ENCODE measurements at regions not wholly inside any gene's neighbourhood (a gene's known extent, or its start where the extent isn't known, plus 50 kb on each side); places are given as distances from the start of the nearest gene placed in this dataset.
A peak's percentile ranks its signal among the peaks of the same experiment; 100 is the strongest.

GRCh38 chr3:31094048-31094447 is 199.6 kb upstream of the GADL1 start (continued):
- no peak for TF ChIP-seq TBP (CRISPR knock-in tag; IDR thresholded peaks at IDR 0.05)
- TF ChIP-seq HDAC6 (IDR thresholded peaks at IDR 0.05; ENCODE audit: low read depth, low read length): no peak
- peak; percentile 50; the same call in 1 of the 2 replicates for TF ChIP-seq ISL2 (CRISPR knock-in tag; IDR thresholded peaks at IDR 0.05)
- peak; percentile 86 for TF ChIP-seq ARID5B (CRISPR knock-in tag; IDR thresholded peaks at IDR 0.05)
- TF ChIP-seq SOX13 (IDR thresholded peaks at IDR 0.05): no peak
- peak in 1 of 2 experiments; percentile 29; a peak in 1 of 4 replicates for TF ChIP-seq SOX13 (CRISPR knock-in tag; conservative IDR thresholded peaks at IDR 0.05 in 1 of 2, IDR thresholded peaks at IDR 0.05 in 1 of 2)
- no peak for TF ChIP-seq EHMT2 (IDR thresholded peaks at IDR 0.05; ENCODE audit: borderline replicate concordance, low read depth, low read length)
- TF ChIP-seq ZNF644 (CRISPR knock-in tag; IDR thresholded peaks at IDR 0.05; ENCODE audit: low read depth): no peak

- DNase-seq (ENCODE audit: low spot score): no peak
- Histone ChIP-seq H3K36me3 (replicated peaks in 1 of 2; ENCODE audit: control insufficient read depth in 1 of 2, insufficient read depth in 2 of 2, low read length in 2 of 2) (no peaks in the 10 kb centered on the region), H3K27ac (ENCODE audit: extremely low read length, insufficient read depth, low read length) (no peak overlapping the region), H3K4me2 (ENCODE audit: low read depth, low read length) (no peak overlapping the region), H3K9ac (ENCODE audit: insufficient read depth, low read depth, low read length) (no peak overlapping the region), H2AFZ (ENCODE audit: low read length) (no peak overlapping the region), H3K4me3 (replicated peaks in 1 of 3; ENCODE audit: insufficient read depth in 1 of 3, low read depth in 2 of 3, low read length in 3 of 3) (no peak overlapping the region), H3K4me1 (ENCODE audit: insufficient read depth, low read length) (peaks cover 7% of the 10 kb centered on the region), H3K79me2 (ENCODE audit: insufficient read depth, low read length) (no peaks in the 10 kb centered on the region), H3K27me3 (ENCODE audit: control insufficient read depth in 1 of 2, insufficient read depth in 2 of 2, low read length in 2 of 2) (no peaks in the 10 kb centered on the region), H4K20me1 (ENCODE audit: insufficient read depth, low read length) (no peaks in the 10 kb centered on the region), H3K9me3 (ENCODE audit: low read length) (no peaks in the 10 kb centered on the region)
- BruUV-seq (replicated peaks): no TSS peak
- no peak for FAIRE-seq
- no peak for ATAC-seq
- ChIA-PET POLR2A (no interaction called here), CTCF (ENCODE audit: low intra/inter-chr PET ratio, low total read pairs) (no interaction called here)
- in situ Hi-C loops (cut with HindIII; ENCODE audit: extremely low pct_ligation_motif_present, low pct_unique_long_range_greater_than_20kb): no loop called here
- 57% methylated on average over 3 of the region's 3 CpGs for WGBS (ENCODE audit: low lambda C conversion rate)
- intact Hi-C loops (cut with micrococcal nuclease; ENCODE audit: unreplicated experiment): no loop called here
- TF ChIP-seq GATAD1 (CRISPR knock-in tag; IDR thresholded peaks at IDR 0.05) (no peak), PCBP1 (IDR thresholded peaks at IDR 0.05; ENCODE audit: borderline replicate concordance, low read depth, low read length) (no peak), DZIP1 (CRISPR knock-in tag; IDR thresholded peaks at IDR 0.05) (no peak), ZNF589 (CRISPR knock-in tag; conservative IDR thresholded peaks at IDR 0.05) (no peak), ZNF792 (CRISPR knock-in tag; IDR thresholded peaks at IDR 0.05) (no peak), MED13 (CRISPR knock-in tag; IDR thresholded peaks at IDR 0.05) (no peak), THYN1 (CRISPR knock-in tag; IDR thresholded peaks at IDR 0.05; ENCODE audit: borderline replicate concordance, low read depth) (no peak), ATF7 (IDR thresholded peaks at IDR 0.05) (no peak), ATF7 (CRISPR knock-in tag; IDR thresholded peaks at IDR 0.05) (no peak), ZNF703 (CRISPR knock-in tag; IDR thresholded peaks at IDR 0.05; ENCODE audit: borderline replicate concordance) (no peak), PHF8 (CRISPR knock-in tag; IDR thresholded peaks at IDR 0.05) (no peak), KAT8 (CRISPR knock-in tag; IDR thresholded peaks at IDR 0.05) (no peak), FLYWCH1 (CRISPR knock-in tag; IDR thresholded peaks at IDR 0.05) (no peak), NR3C1 (CRISPR knock-in tag; IDR thresholded peaks at IDR 0.05) (no peak)
These were observed 200.8 kb upstream of the GADL1 start for GRCh38 chr3:31095255-31095654.

Data from HepG2 (cell line).